GM19328 (cell line): ENCODE measurements at regions not wholly inside any gene's neighbourhood (a gene's known extent, or its start where the extent isn't known, plus 50 kb on each side); places are given as distances from the start of the nearest gene placed in this dataset.
"Not testable (repeated sequence)": the region's sequence is repeated elsewhere in the genome, so short reads cannot be mapped to it uniquely, and the experiment has no call there.

ENCODE experiments used
- ATAC-seq: cut with Tn5 transposase; IDR thresholded peaks from one replicate; pipeline ENCODE4 v1.9.1; 2021; ENCODE audit warnings: mild to moderate bottlenecking, moderate library complexity; ENCODE audit not compliant: unreplicated experiment

- not testable (repeated sequence) for ATAC-seq
These were observed 53.0 kb upstream of the C1QTNF3 start for GRCh38 chr5:34096033-34096432.

- not testable (repeated sequence) for ATAC-seq
These were observed 56.9 kb upstream of the C1QTNF3 start for GRCh38 chr5:34099891-34100290.

- not testable (repeated sequence) for ATAC-seq
These were observed 58.6 kb upstream of the C1QTNF3 start for GRCh38 chr5:34101567-34101966.

- ATAC-seq: not testable (repeated sequence)
These were observed 65.9 kb upstream of the C1QTNF3 start for GRCh38 chr5:34108897-34109296.

- ATAC-seq: not testable (repeated sequence)
These were observed 81.3 kb upstream of the C1QTNF3 start for GRCh38 chr5:34124280-34124679.

GRCh38 chr5:34125354-34125753, 82.3 kb upstream of the C1QTNF3 start:
- ATAC-seq: peak; percentile 81

- ATAC-seq: not testable (repeated sequence)
These were observed 83.7 kb upstream of the C1QTNF3 start for GRCh38 chr5:34126741-34127140.

GRCh38 chr5:34127818-34128217, 84.8 kb upstream of the C1QTNF3 start:
- not testable (repeated sequence) for ATAC-seq

- ATAC-seq: not testable (repeated sequence)
These were observed 85.9 kb upstream of the C1QTNF3 start for GRCh38 chr5:34128890-34129289.

- ATAC-seq: not testable (repeated sequence)
These were observed 112.0 kb upstream of the C1QTNF3 start for GRCh38 chr5:34154988-34155387.

GRCh38 chr5:34156703-34157414, 113.8 kb upstream of the C1QTNF3 start:
- not testable (repeated sequence) for ATAC-seq

GRCh38 chr5:34160904-34161303, 117.9 kb upstream of the C1QTNF3 start:
- not testable (repeated sequence) for ATAC-seq

- not testable (repeated sequence) for ATAC-seq
These were observed 128.4 kb upstream of the C1QTNF3 start for GRCh38 chr5:34171398-34171797.

GRCh38 chr5:34179453-34180190, 136.6 kb upstream of the C1QTNF3 start:
- not testable (repeated sequence) for ATAC-seq

GRCh38 chr5:34180225-34180624, 137.2 kb upstream of the C1QTNF3 start:
- ATAC-seq: not testable (repeated sequence)

GRCh38 chr5:34180940-34181614, 138.1 kb upstream of the C1QTNF3 start:
- ATAC-seq: not testable (repeated sequence)

GRCh38 chr5:34185005-34185404, 142.0 kb upstream of the C1QTNF3 start:
- ATAC-seq: not testable (repeated sequence)

GRCh38 chr5:34185572-34185971, 142.6 kb upstream of the C1QTNF3 start:
- ATAC-seq: not testable (repeated sequence)

- ATAC-seq: not testable (repeated sequence)
These were observed 143.1 kb upstream of the C1QTNF3 start for GRCh38 chr5:34186108-34186507.

- not testable (repeated sequence) for ATAC-seq
These were observed 143.9 kb upstream of the C1QTNF3 start for GRCh38 chr5:34186865-34187264.

- ATAC-seq: not testable (repeated sequence)
These were observed 144.4 kb upstream of the C1QTNF3 start for GRCh38 chr5:34187441-34187840.
